Epithelial cell of proximal tubule (primary cell): ENCODE measurements at regions not wholly inside any gene's neighbourhood (a gene's known extent, or its start where the extent isn't known, plus 50 kb on each side); places are given as distances from the start of the nearest gene placed in this dataset.

Experiments used
- DNase-seq: peaks from one replicate; pipeline ENCODE4 v3.0.0-alpha.2; 2011; ENCODE audit warnings: low read depth
- H3K4me3 ChIP-seq: 2 replicates; pipeline ENCODE4 v1.5.1; 2011; ENCODE audit warnings: low read depth, mild to moderate bottlenecking, low read length
- TF ChIP-seq, protein P1 (sequence below): conservative IDR thresholded peaks from 2 replicates; pipeline ENCODE4 v1.5.1; 2012; ENCODE audit warnings: low read depth, mild to moderate bottlenecking, low read length

DNA sequence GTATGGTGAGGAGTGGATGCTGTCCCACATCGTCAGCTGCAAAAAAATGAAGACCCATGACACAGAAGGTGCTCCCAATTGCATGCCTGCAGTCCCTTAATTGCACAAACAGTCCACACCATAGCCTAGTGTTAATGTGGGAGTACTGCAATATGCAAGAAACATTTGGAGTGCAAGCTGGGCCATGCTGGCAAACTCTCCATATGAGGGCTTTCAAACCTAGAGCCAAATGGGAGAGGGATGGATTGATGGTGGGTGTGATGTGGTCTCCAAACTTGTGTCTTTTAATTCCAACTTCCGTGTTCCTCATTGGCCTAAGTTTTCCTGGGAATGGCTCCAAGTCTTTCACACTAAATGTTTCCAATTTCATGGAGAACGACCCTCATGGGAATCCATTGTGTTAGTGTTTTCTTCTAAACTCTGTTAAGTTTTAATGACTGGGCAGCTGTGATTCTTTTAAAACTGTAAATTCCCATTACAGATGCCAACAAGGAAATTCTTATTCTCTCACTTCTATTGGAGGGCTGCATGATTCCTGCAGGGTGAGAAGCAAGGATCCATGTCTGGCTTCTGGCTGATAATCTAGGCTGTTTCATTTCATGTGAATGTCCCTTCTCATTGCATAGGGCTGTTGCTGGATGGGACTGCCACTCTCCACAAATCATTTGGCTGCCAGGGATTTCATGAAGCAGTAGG is 745.3 kb upstream of the TSPY4 start:
- TF ChIP-seq, protein P1, sequence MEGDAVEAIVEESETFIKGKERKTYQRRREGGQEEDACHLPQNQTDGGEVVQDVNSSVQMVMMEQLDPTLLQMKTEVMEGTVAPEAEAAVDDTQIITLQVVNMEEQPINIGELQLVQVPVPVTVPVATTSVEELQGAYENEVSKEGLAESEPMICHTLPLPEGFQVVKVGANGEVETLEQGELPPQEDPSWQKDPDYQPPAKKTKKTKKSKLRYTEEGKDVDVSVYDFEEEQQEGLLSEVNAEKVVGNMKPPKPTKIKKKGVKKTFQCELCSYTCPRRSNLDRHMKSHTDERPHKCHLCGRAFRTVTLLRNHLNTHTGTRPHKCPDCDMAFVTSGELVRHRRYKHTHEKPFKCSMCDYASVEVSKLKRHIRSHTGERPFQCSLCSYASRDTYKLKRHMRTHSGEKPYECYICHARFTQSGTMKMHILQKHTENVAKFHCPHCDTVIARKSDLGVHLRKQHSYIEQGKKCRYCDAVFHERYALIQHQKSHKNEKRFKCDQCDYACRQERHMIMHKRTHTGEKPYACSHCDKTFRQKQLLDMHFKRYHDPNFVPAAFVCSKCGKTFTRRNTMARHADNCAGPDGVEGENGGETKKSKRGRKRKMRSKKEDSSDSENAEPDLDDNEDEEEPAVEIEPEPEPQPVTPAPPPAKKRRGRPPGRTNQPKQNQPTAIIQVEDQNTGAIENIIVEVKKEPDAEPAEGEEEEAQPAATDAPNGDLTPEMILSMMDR: no peak
- no peak overlapping the region for H3K4me3 ChIP-seq
- no peak for DNase-seq

DNA sequence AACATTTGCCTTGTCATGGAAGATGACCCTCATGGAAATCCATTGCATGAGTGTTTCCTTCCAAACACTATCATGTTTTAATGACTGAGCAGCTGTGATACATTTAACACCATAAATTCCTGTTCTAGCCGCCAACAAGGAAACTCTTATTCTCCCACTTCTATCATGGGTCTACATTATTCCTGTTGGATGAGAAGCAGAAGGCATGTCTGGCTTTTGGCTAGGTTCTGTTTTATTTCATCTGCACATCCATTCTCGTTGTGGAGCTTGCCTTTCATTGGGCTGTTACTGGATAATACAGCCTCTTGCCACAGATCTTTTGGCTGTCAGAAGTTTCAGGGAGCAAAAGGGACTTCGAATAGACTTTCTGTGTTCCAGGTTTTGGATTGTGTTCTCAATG is 742.6 kb upstream of the TSPY4 start:
- TF ChIP-seq, protein P1: no peak
- no peak overlapping the region for H3K4me3 ChIP-seq
- no peak for DNase-seq

DNA sequence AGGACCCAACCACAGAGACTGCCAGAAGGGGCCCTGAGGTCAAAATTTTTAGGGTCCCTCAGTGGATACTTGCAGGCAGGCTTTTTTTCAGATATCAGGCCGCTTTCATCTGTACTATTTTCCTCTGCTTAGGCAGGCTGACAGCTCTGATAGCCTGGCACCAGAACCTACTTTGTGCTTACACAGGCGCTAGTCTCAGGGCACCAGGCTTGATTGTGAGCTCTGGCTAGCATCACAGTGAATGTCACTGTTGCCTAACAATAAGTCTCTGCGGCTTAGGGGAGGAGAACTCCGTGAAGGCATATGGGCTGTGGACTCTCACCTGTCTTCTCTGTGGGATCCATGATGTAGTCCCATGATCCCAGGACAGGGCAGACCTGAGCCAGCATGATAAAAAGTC is 738.1 kb upstream of the TSPY4 start:
- H3K4me3 ChIP-seq: no peak overlapping the region
- DNase-seq: no peak
- TF ChIP-seq, protein P1: no peak

DNA sequence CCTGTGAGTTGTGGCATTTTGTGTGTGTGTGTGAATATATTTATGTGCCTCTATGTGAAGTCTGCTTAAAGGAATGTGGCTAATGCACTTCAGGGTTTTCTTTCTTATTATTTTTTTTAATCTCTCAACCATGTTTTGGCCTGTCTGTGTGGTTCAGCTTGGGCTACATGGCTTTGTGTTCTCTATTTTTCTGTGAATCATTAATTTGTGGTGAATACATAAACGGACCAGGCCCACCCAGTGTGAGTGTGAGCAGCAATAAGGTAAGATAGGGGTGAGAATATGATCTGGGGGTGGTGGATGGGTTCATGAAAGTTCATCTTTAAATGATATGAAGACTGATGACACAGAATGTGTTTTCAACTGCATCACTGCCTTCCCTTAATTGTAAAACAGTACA is 726.6 kb upstream of the TSPY4 start:
- no peak overlapping the region for H3K4me3 ChIP-seq
- no peak for DNase-seq

DNA sequence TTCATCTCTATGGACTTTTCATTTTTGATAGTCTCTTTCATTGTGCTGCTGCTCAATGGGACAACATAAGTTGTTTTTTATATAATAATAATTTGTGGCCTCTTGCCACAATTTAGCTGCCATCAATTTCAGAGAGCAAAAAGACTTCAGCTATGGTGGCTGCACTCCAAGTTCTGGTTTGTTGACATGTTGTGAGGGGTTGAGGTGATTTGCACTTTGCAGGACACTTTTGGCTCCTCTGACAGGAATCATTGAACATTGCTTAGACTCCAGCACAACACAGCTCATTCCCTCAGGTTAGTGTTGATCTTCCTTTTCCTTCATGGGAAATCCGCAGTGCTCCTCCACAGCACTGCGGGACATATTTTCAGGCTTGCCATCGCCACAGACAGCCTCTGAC is 725.4 kb upstream of the TSPY4 start:
- no peak for DNase-seq
- TF ChIP-seq, protein P1: no peak

More for the DNA sequence above, 726.6 kb upstream of the TSPY4 start:
- TF ChIP-seq, protein P1: no peak

DNA sequence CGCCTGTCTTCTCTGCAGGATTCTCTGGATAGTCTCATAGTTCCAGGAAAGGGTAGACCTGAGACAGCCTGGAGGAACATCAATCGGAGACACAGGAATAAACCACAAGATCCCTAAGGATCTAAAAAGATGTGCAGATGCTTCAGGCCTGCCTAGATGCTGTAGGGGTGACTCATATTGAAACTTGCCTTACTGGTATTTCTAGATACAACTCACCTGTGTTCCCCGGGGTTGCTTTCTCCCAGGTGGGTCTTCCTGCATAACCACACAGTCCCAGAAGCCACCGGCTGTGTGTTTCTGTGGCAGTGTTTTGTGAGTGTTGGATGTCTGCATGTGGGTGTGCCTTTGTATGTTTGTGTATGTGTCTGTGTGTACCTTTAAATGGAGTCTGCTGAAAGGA is 719.0 kb upstream of the TSPY4 start:
- TF ChIP-seq, protein P1: no peak
- no peak overlapping the region for H3K4me3 ChIP-seq
- DNase-seq: no peak

More for the DNA sequence above, 725.4 kb upstream of the TSPY4 start:
- H3K4me3 ChIP-seq: no peak overlapping the region

DNA sequence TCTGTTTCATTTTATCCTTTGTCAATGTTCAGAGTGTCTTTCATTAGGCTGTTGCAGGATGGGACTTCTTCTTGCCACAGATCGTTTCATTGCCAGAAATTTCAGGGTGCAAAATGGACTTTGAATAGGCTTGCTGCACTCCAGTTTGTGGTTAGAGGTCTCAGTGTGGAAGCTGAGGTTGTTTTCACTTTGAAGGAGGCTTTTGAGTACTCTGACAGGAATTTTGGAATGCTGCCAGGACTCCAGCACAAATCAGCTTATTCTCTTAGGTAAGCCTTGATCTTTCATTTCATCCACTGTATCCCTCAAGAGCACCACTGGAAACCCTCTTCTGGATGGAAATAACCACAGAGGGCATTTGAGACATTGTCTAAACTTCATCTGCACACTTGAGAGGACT is 715.1 kb upstream of the TSPY4 start:
- peak; percentile 12 for DNase-seq
- TF ChIP-seq, protein P1: no peak
- no peak overlapping the region for H3K4me3 ChIP-seq
